Ascending aorta (tissue), 2 donors: ENCODE measurements at regions not wholly inside any gene's neighbourhood (a gene's known extent, or its start where the extent isn't known, plus 50 kb on each side); places are given as distances from the start of the nearest gene placed in this dataset.
A peak's percentile ranks its signal among the peaks of the same experiment; 100 is the strongest.

ENCODE experiments used
- DNase-seq, 2 donors: peaks; one replicate each; pipeline ENCODE4 v3.0.0-alpha.2; 2019; ENCODE audit warnings: low spot score in 2 of 2
- H3K27ac ChIP-seq, 2 donors: fragments of 200-600 bp; sonication (generic); one replicate each; pipeline ENCODE4 v1.5.1; 2016 to 2017; ENCODE audit warnings: mild to moderate bottlenecking in 1 of 2
- H3K27me3 ChIP-seq: fragments of 200-600 bp; sonication (generic); one replicate; pipeline ENCODE4 v1.5.1; 2017
- H3K36me3 ChIP-seq, 2 donors: fragments of 200-600 bp; sonication (generic); one replicate each; pipeline ENCODE4 v1.5.1; 2016
- H3K4me1 ChIP-seq, 2 donors: fragments of 200-600 bp; sonication (generic); one replicate each; pipeline ENCODE4 v1.5.1; 2016 to 2017; ENCODE audit warnings: mild to moderate bottlenecking in 1 of 2
- H3K4me3 ChIP-seq, 2 donors: fragments of 200-600 bp; sonication (generic); one replicate each; pipeline ENCODE4 v1.5.1; 2016 to 2017; ENCODE audit warnings: mild to moderate bottlenecking in 1 of 2
- H3K9me3 ChIP-seq, 2 donors: fragments of 200-600 bp; sonication (generic); one replicate each; pipeline ENCODE4 v1.5.1; 2016
- intact Hi-C: fragments of 100-400 bp; cut with DNase I; formaldehyde crosslinking; loops from one replicate; pipeline ENCODE4 v1.15.1; 2023
- TF ChIP-seq, protein P1 (sequence below), 3 experiments: fragments of 200-600 bp in 2 of 3; fragments of 450-650 bp in 1 of 3; sonication (generic) in 2 of 3; IDR thresholded peaks; one replicate each; pipeline ENCODE4 v1.5.1; 2016 to 2019; ENCODE audit warnings: antibody characterized with exemption in 3 of 3, mild to moderate bottlenecking in 1 of 3, moderate library complexity in 1 of 3

DNA sequence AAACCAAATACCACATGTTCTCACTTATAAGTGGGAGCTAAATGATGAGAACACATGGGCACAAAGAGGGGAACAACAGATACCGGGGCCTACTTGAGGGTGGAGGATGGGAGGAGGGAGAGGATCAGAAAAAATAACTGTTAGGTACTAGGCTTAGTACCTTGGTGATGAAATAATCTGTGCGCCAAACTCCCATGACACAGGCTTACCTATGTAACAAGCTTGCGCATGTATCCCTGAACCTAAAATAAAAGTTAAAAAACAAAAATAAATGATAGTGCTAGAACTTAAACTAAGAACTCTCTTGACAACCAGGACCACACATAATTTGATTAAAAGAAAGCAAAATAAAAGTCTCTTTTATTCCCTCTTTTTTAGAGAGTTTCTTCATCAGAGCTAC is 150.6 kb downstream of the CHIC2 start:
- Histone ChIP-seq H3K9me3 (no peaks in the 10 kb centered on the region), H3K4me1 (no peaks in the 10 kb centered on the region), H3K36me3 (no peaks in the 10 kb centered on the region), H3K27me3 (no peaks in the 10 kb centered on the region), H3K4me3 (no peak overlapping the region), H3K27ac (no peak overlapping the region)
- no peak for DNase-seq
- TF ChIP-seq, protein P1, sequence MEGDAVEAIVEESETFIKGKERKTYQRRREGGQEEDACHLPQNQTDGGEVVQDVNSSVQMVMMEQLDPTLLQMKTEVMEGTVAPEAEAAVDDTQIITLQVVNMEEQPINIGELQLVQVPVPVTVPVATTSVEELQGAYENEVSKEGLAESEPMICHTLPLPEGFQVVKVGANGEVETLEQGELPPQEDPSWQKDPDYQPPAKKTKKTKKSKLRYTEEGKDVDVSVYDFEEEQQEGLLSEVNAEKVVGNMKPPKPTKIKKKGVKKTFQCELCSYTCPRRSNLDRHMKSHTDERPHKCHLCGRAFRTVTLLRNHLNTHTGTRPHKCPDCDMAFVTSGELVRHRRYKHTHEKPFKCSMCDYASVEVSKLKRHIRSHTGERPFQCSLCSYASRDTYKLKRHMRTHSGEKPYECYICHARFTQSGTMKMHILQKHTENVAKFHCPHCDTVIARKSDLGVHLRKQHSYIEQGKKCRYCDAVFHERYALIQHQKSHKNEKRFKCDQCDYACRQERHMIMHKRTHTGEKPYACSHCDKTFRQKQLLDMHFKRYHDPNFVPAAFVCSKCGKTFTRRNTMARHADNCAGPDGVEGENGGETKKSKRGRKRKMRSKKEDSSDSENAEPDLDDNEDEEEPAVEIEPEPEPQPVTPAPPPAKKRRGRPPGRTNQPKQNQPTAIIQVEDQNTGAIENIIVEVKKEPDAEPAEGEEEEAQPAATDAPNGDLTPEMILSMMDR (IDR thresholded peaks at IDR 0.05), result no peak
- intact Hi-C loops, result loop anchor here (2.0 kb wide), 1 partner anchor 15 kb away; no protein-coding TSS in a partner anchor

GRCh38 chr4:53912766-53913497 is 151.5 kb downstream of the CHIC2 start:
- Histone ChIP-seq H3K9me3 (no peaks in the 10 kb centered on the region), H3K27ac (no peak overlapping the region), H3K4me1 (peaks cover 0 to under 1% of the 10 kb centered on the region in 2 donors), H3K36me3 (no peaks in the 10 kb centered on the region), H3K27me3 (no peaks in the 10 kb centered on the region), H3K4me3 (no peak overlapping the region)
- TF ChIP-seq, protein P1 (IDR thresholded peaks at IDR 0.05), result no peak
- intact Hi-C loops, result no loop called here
- no peak for DNase-seq

GRCh38 chr4:53908661-53909078 is 155.7 kb downstream of the CHIC2 start:
- intact Hi-C loops, result loop anchor here (2.0 to 5.0 kb wide), 5 partner anchors 201 to 891 kb away; partner anchors contain the start of gene SCFD2
- peak in 1 of 2 donors; percentile 75 for DNase-seq
- Histone ChIP-seq H3K27ac (peak overlapping the region; percentile 45 to 60), H3K9me3 (no peaks in the 10 kb centered on the region), H3K27me3 (no peaks in the 10 kb centered on the region), H3K36me3 (no peaks in the 10 kb centered on the region), H3K4me1 (peaks cover 0 to 3% of the 10 kb centered on the region in 2 donors), H3K4me3 (peak overlapping the region; percentile 10 to 49)
- TF ChIP-seq, protein P1 (IDR thresholded peaks at IDR 0.05), result peak; percentile 31 to 61 (median 43)

GRCh38 chr4:53907772-53908171 is 156.6 kb downstream of the CHIC2 start:
- Histone ChIP-seq H3K27ac (peak overlapping the region in 1 of 2 donors; percentile 60), H3K27me3 (no peaks in the 10 kb centered on the region), H3K9me3 (no peaks in the 10 kb centered on the region), H3K36me3 (no peaks in the 10 kb centered on the region), H3K4me3 (no peak overlapping the region), H3K4me1 (peaks cover 0 to 3% of the 10 kb centered on the region in 2 donors)
- TF ChIP-seq, protein P1 (IDR thresholded peaks at IDR 0.05), result no peak
- intact Hi-C loops, result loop anchor here (2.0 to 5.0 kb wide), 5 partner anchors 200 to 890 kb away; partner anchors contain the start of gene SCFD2
- no peak for DNase-seq

DNA sequence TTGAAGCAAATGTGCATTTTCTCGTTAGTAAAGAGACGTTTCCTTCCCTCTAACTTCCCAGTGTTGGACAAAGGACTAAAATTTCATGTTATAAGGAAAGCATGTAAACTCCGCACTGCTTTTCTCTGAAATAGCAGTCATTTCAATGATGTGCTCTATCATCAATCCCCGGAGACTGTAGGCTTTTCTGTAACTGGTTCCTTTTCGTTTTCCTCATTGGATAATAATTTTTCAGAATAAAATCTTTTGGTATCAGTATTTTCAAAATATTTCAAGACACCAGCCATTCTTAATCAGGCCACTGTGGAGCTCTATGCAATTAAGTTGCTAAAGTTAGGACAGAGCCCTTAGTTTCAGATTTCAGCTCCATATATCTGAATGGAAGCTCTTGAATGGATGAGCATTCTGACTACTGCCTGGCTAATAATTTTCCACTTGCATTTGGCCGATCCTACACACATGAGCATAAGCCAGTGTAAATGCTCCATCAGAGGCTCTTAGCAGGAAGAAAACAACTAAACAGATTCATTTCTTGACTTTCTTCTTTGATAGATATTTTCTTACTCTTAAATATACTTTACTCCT is 157.7 kb downstream of the CHIC2 start:
- TF ChIP-seq, protein P1 (IDR thresholded peaks at IDR 0.05), result no peak
- no peaks in the 10 kb centered on the region for H3K36me3 ChIP-seq
- peak overlapping the region in 1 of 2 donors; percentile 59 for H3K4me3 ChIP-seq
- intact Hi-C loops, result loop anchor here (5.0 kb wide), 4 partner anchors 199 to 889 kb away; partner anchors contain the start of gene SCFD2
- H3K27me3 ChIP-seq, result no peaks in the 10 kb centered on the region
- no peak overlapping the region for H3K27ac ChIP-seq
- H3K4me1 ChIP-seq, result peaks cover 0 to 3% of the 10 kb centered on the region in 2 donors
- no peak for DNase-seq
- no peaks in the 10 kb centered on the region for H3K9me3 ChIP-seq
